ENCODE measurements at regions not wholly inside any gene's neighbourhood (a gene's known extent, or its start where the extent isn't known, plus 50 kb on each side); places are given as distances from the start of the nearest gene placed in this dataset.

GRCh38 chrX:1833656-1834360 is 218.9 kb downstream of the ASMT start:
- no peak overlapping the region for H2BK15ac ChIP-seq (ENCODE audit: low read depth, poor library complexity, severe bottlenecking)
- H3K18ac ChIP-seq (ENCODE audit: low read depth in 1 of 2, low read length in 2 of 2) = no peak overlapping the region
- no peak overlapping the region for H2BK12ac ChIP-seq (ENCODE audit: low read length in 2 of 2)
- no peak overlapping the region for H2BK5ac ChIP-seq (ENCODE audit: low read depth, low read length, poor library complexity, severe bottlenecking)
- H4K91ac ChIP-seq (ENCODE audit: low read length) = no peak overlapping the region
- no peak overlapping the region for H3K4ac ChIP-seq (ENCODE audit: low read depth in 1 of 2, low read length in 2 of 2)
- H3K27me3 ChIP-seq (ENCODE audit: control insufficient read depth in 1 of 2, insufficient read depth in 1 of 2, low read length in 2 of 2) = no peaks in the 10 kb centered on the region
- no peak overlapping the region for H3K4me2 ChIP-seq (ENCODE audit: low read length, poor library complexity, severe bottlenecking)
- no peak overlapping the region for H3K27ac ChIP-seq (ENCODE audit: low read length, poor library complexity, severe bottlenecking)
- H2BK120ac ChIP-seq (ENCODE audit: low read depth, low read length) = no peak overlapping the region
- no peaks in the 10 kb centered on the region for H3K36me3 ChIP-seq (ENCODE audit: control insufficient read depth in 1 of 2, insufficient read depth in 2 of 2, low read depth in 1 of 2, low read length in 2 of 2)
- no peak overlapping the region for H3K4me3 ChIP-seq (ENCODE audit: insufficient read depth in 1 of 2, low read depth in 1 of 2, low read length in 2 of 2)
- peaks cover 7% of the 10 kb centered on the region for H3K9me3 ChIP-seq (ENCODE audit: control insufficient read depth, low read length)
- no peak overlapping the region for H2AK5ac ChIP-seq (ENCODE audit: low read length, severe bottlenecking)
- no peaks in the 10 kb centered on the region for H3K4me1 ChIP-seq (ENCODE audit: control insufficient read depth, insufficient read depth, low read depth, low read length)
- H3K14ac ChIP-seq (ENCODE audit: low read length in 2 of 2) = no peak overlapping the region
- H2AFZ ChIP-seq (ENCODE audit: low read depth, low read length) = no peak overlapping the region
- 87% methylated on average over 15 of the region's 15 CpGs for WGBS
- no peak overlapping the region for H4K8ac ChIP-seq (ENCODE audit: low read length)
- no peak overlapping the region for H3K9ac ChIP-seq (ENCODE audit: low read length)
- no peak for DNase-seq
- H3K23ac ChIP-seq (ENCODE audit: low read length in 2 of 2) = no peak overlapping the region
- H3K79me1 ChIP-seq (replicated peaks; ENCODE audit: low read length, poor library complexity, severe bottlenecking) = no peaks in the 10 kb centered on the region

GRCh38 chrX:1835056-1835455 is 220.2 kb downstream of the ASMT start:
- Histone ChIP-seq H3K9ac (ENCODE audit: low read length) (no peak overlapping the region), H3K79me1 (replicated peaks; ENCODE audit: low read length, poor library complexity, severe bottlenecking) (no peaks in the 10 kb centered on the region), H2BK120ac (ENCODE audit: low read depth, low read length) (no peak overlapping the region), H3K27me3 (ENCODE audit: control insufficient read depth in 1 of 2, insufficient read depth in 1 of 2, low read length in 2 of 2) (no peaks in the 10 kb centered on the region), H3K9me3 (ENCODE audit: control insufficient read depth, low read length) (peaks cover 7% of the 10 kb centered on the region), H3K27ac (ENCODE audit: low read length, poor library complexity, severe bottlenecking) (no peak overlapping the region), H4K91ac (ENCODE audit: low read length) (no peak overlapping the region), H4K8ac (ENCODE audit: low read length) (no peak overlapping the region), H3K4me3 (ENCODE audit: insufficient read depth in 1 of 2, low read depth in 1 of 2, low read length in 2 of 2) (no peak overlapping the region), H2BK12ac (ENCODE audit: low read length in 2 of 2) (no peak overlapping the region), H3K18ac (ENCODE audit: low read depth in 1 of 2, low read length in 2 of 2) (no peak overlapping the region), H2BK5ac (ENCODE audit: low read depth, low read length, poor library complexity, severe bottlenecking) (no peak overlapping the region), H3K36me3 (ENCODE audit: control insufficient read depth in 1 of 2, insufficient read depth in 2 of 2, low read depth in 1 of 2, low read length in 2 of 2) (no peaks in the 10 kb centered on the region), H2AFZ (ENCODE audit: low read depth, low read length) (no peak overlapping the region), H3K4me2 (ENCODE audit: low read length, poor library complexity, severe bottlenecking) (no peak overlapping the region), H3K4ac (ENCODE audit: low read depth in 1 of 2, low read length in 2 of 2) (no peak overlapping the region), H2AK5ac (ENCODE audit: low read length, severe bottlenecking) (no peak overlapping the region), H3K14ac (ENCODE audit: low read length in 2 of 2) (no peak overlapping the region), H3K4me1 (ENCODE audit: control insufficient read depth, insufficient read depth, low read depth, low read length) (no peaks in the 10 kb centered on the region), H2BK15ac (ENCODE audit: low read depth, poor library complexity, severe bottlenecking) (no peak overlapping the region), H3K23ac (ENCODE audit: low read length in 2 of 2) (no peak overlapping the region)
- no peak for DNase-seq
- WGBS = 55% methylated on average over 3 of the region's 4 CpGs

- Histone ChIP-seq H3K36me3 (ENCODE audit: control insufficient read depth in 1 of 2, insufficient read depth in 2 of 2, low read depth in 1 of 2, low read length in 2 of 2) (no peaks in the 10 kb centered on the region), H2BK12ac (ENCODE audit: low read length in 2 of 2) (no peak overlapping the region), H2BK120ac (ENCODE audit: low read depth, low read length) (no peak overlapping the region), H3K79me1 (replicated peaks; ENCODE audit: low read length, poor library complexity, severe bottlenecking) (no peaks in the 10 kb centered on the region), H3K23ac (ENCODE audit: low read length in 2 of 2) (no peak overlapping the region), H2AFZ (ENCODE audit: low read depth, low read length) (no peak overlapping the region), H2AK5ac (ENCODE audit: low read length, severe bottlenecking) (no peak overlapping the region), H3K4me1 (ENCODE audit: control insufficient read depth, insufficient read depth, low read depth, low read length) (no peaks in the 10 kb centered on the region), H3K14ac (ENCODE audit: low read length in 2 of 2) (no peak overlapping the region), H2BK5ac (ENCODE audit: low read depth, low read length, poor library complexity, severe bottlenecking) (no peak overlapping the region), H3K9me3 (ENCODE audit: control insufficient read depth, low read length) (peaks cover 7% of the 10 kb centered on the region), H4K91ac (ENCODE audit: low read length) (no peak overlapping the region), H2BK15ac (ENCODE audit: low read depth, poor library complexity, severe bottlenecking) (no peak overlapping the region), H3K27ac (ENCODE audit: low read length, poor library complexity, severe bottlenecking) (no peak overlapping the region), H3K27me3 (ENCODE audit: control insufficient read depth in 1 of 2, insufficient read depth in 1 of 2, low read length in 2 of 2) (no peaks in the 10 kb centered on the region), H3K18ac (ENCODE audit: low read depth in 1 of 2, low read length in 2 of 2) (no peak overlapping the region), H4K8ac (ENCODE audit: low read length) (no peak overlapping the region), H3K4ac (ENCODE audit: low read depth in 1 of 2, low read length in 2 of 2) (no peak overlapping the region), H3K9ac (ENCODE audit: low read length) (no peak overlapping the region), H3K4me2 (ENCODE audit: low read length, poor library complexity, severe bottlenecking) (no peak overlapping the region), H3K4me3 (ENCODE audit: insufficient read depth in 1 of 2, low read depth in 1 of 2, low read length in 2 of 2) (no peak overlapping the region)
- no peak for DNase-seq
- WGBS = 82% methylated on average over 4 of the region's 6 CpGs
These were observed 221.8 kb downstream of the ASMT start for GRCh38 chrX:1836683-1837082.

- Histone ChIP-seq H3K23ac (ENCODE audit: low read length in 2 of 2) (no peak overlapping the region), H2BK120ac (ENCODE audit: low read depth, low read length) (no peak overlapping the region), H3K36me3 (ENCODE audit: control insufficient read depth in 1 of 2, insufficient read depth in 2 of 2, low read depth in 1 of 2, low read length in 2 of 2) (no peaks in the 10 kb centered on the region), H3K18ac (ENCODE audit: low read depth in 1 of 2, low read length in 2 of 2) (no peak overlapping the region), H3K9ac (ENCODE audit: low read length) (no peak overlapping the region), H3K27me3 (ENCODE audit: control insufficient read depth in 1 of 2, insufficient read depth in 1 of 2, low read length in 2 of 2) (no peaks in the 10 kb centered on the region), H3K4me1 (ENCODE audit: control insufficient read depth, insufficient read depth, low read depth, low read length) (no peaks in the 10 kb centered on the region), H2BK12ac (ENCODE audit: low read length in 2 of 2) (no peak overlapping the region), H2BK5ac (ENCODE audit: low read depth, low read length, poor library complexity, severe bottlenecking) (no peak overlapping the region), H4K8ac (ENCODE audit: low read length) (no peak overlapping the region), H2BK15ac (ENCODE audit: low read depth, poor library complexity, severe bottlenecking) (no peak overlapping the region), H3K4me2 (ENCODE audit: low read length, poor library complexity, severe bottlenecking) (no peak overlapping the region), H3K4me3 (ENCODE audit: insufficient read depth in 1 of 2, low read depth in 1 of 2, low read length in 2 of 2) (no peak overlapping the region), H3K27ac (ENCODE audit: low read length, poor library complexity, severe bottlenecking) (no peak overlapping the region), H3K79me1 (replicated peaks; ENCODE audit: low read length, poor library complexity, severe bottlenecking) (no peaks in the 10 kb centered on the region), H4K91ac (ENCODE audit: low read length) (no peak overlapping the region), H3K4ac (ENCODE audit: low read depth in 1 of 2, low read length in 2 of 2) (no peak overlapping the region), H2AFZ (ENCODE audit: low read depth, low read length) (no peak overlapping the region), H2AK5ac (ENCODE audit: low read length, severe bottlenecking) (no peak overlapping the region), H3K14ac (ENCODE audit: low read length in 2 of 2) (no peak overlapping the region), H3K9me3 (ENCODE audit: control insufficient read depth, low read length) (peaks cover 7% of the 10 kb centered on the region)
- no peak for DNase-seq
- WGBS = 89% methylated on average over 7 of the region's 7 CpGs
These were observed 226.9 kb downstream of the ASMT start for GRCh38 chrX:1841746-1842145.
